Lower leg skin (tissue), 3 donors: ENCODE measurements at regions not wholly inside any gene's neighbourhood (a gene's known extent, or its start where the extent isn't known, plus 50 kb on each side); places are given as distances from the start of the nearest gene placed in this dataset.

Experiments used
- CTCF ChIP-seq, 3 donors: fragments of 450-650 bp; IDR thresholded peaks; one replicate each; pipeline ENCODE4 v1.5.1; 2016; ENCODE audit warnings: antibody characterized with exemption in 3 of 3, mild to moderate bottlenecking in 3 of 3, moderate library complexity in 2 of 3
- POLR2A ChIP-seq, 2 donors: fragments of 450-650 bp; IDR thresholded peaks; one replicate each; pipeline ENCODE4 v1.6.1; 2016 to 2017; ENCODE audit warnings: antibody characterized with exemption in 2 of 2, mild to moderate bottlenecking in 1 of 2, moderate library complexity in 1 of 2

- TF ChIP-seq CTCF (IDR thresholded peaks at IDR 0.05) (no peak), POLR2A (IDR thresholded peaks at IDR 0.05) (no peak)
Observed at GRCh38 chr14:37932481-37932880, 275.2 kb upstream of the SSTR1 start.
